Right lobe of liver (tissue), 4 donors: ENCODE measurements at regions not wholly inside any gene's neighbourhood (a gene's known extent, or its start where the extent isn't known, plus 50 kb on each side); places are given as distances from the start of the nearest gene placed in this dataset.
A peak's percentile ranks its signal among the peaks of the same experiment; 100 is the strongest.

ENCODE experiments used
- POLR2A ChIP-seq: fragments of 450-650 bp; IDR thresholded peaks from one replicate; pipeline ENCODE4 v1.6.1; 2017; ENCODE audit warnings: antibody characterized with exemption, mild to moderate bottlenecking
- TF ChIP-seq, protein P1 (sequence below), 4 donors: fragments of 200-600 bp in 3 of 4; fragments of 450-650 bp in 1 of 4; IDR thresholded peaks; one replicate each; pipeline versions ENCODE4 v1.5.1 to v1.8.0; 2016 to 2022; ENCODE audit warnings: antibody characterized with exemption in 4 of 4, mild to moderate bottlenecking in 2 of 4
- donor health status: DM: no; HTN: no; CAD: no.
- donor health status: DM: no; HTN: no; CAD: no.
- donor health status: DM: no; HTN: yes; CAD: no.

- TF ChIP-seq, protein P1, sequence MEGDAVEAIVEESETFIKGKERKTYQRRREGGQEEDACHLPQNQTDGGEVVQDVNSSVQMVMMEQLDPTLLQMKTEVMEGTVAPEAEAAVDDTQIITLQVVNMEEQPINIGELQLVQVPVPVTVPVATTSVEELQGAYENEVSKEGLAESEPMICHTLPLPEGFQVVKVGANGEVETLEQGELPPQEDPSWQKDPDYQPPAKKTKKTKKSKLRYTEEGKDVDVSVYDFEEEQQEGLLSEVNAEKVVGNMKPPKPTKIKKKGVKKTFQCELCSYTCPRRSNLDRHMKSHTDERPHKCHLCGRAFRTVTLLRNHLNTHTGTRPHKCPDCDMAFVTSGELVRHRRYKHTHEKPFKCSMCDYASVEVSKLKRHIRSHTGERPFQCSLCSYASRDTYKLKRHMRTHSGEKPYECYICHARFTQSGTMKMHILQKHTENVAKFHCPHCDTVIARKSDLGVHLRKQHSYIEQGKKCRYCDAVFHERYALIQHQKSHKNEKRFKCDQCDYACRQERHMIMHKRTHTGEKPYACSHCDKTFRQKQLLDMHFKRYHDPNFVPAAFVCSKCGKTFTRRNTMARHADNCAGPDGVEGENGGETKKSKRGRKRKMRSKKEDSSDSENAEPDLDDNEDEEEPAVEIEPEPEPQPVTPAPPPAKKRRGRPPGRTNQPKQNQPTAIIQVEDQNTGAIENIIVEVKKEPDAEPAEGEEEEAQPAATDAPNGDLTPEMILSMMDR (IDR thresholded peaks at IDR 0.05): peak in 2 of 4 donors; percentile 6 to 22
- no peak for TF ChIP-seq POLR2A
Observed at GRCh38 chr12:23217158-23217557, 592.2 kb downstream of the ETNK1 start.
